HCT116 (cell line): ENCODE measurements at regions not wholly inside any gene's neighbourhood (a gene's known extent, or its start where the extent isn't known, plus 50 kb on each side); places are given as distances from the start of the nearest gene placed in this dataset.

Source experiments
- ATAC-seq: fragments of 200-7000 bp; cut with Tn5 transposase; 2 replicates; pipeline ENCODE4 v1.9.1; 2020; ENCODE audit warnings: mild to moderate bottlenecking, moderate library complexity
- BruUV-seq: library from RNA; stranded (reverse); fragments of 400-500 nt; replicated peaks from 2 replicates; lab custom pipeline; 2021; lab: Mats Ljungman, UMichigan
- CTCF ChIA-PET: fragments of 300-600 bp; sonication (Branson Sonifier 250); formaldehyde crosslinking; loops from one replicate; lab custom pipeline; 2021; ENCODE audit warnings: antibody characterized with exemption; lab: Charles Lee
- POLR2A ChIA-PET: fragments of 300-600, 350-600 bp; sonication (Branson Sonifier 250); formaldehyde crosslinking; loops from one replicate; lab custom pipeline; 2021; ENCODE audit warnings: antibody characterized with exemption; lab: Charles Lee
- RAD21 ChIA-PET, 2 experiments: fragments of 300-600 bp; sonication (Branson Sonifier 250); formaldehyde crosslinking; loops; one replicate each; lab custom pipeline; 2023; ENCODE audit warnings: low total read pairs in 2 of 2; ENCODE audit not compliant: uncharacterized antibody in 2 of 2, unreplicated experiment in 2 of 2, low non-redundant PET in 1 of 2; lab: Charles Lee
- DNase-seq: peaks from one replicate; pipeline ENCODE4 v3.0.0-alpha.2; 2010; ENCODE audit warnings: low read depth, low spot score
- H2AFZ ChIP-seq: fragments of 200-600 bp; shearing (Covaris generic), sonication (generic); 2 replicates; pipeline ENCODE4 v1.6.1; 2017; ENCODE audit warnings: low read depth, mixed run types, mixed read lengths, antibody characterized with exemption, low read length; ENCODE audit not compliant: poor library complexity, severe bottlenecking
- H3K27ac ChIP-seq: 2 replicates; pipeline ENCODE4 v1.5.1; 2012; ENCODE audit warnings: low read depth, low read length
- H3K27me3 ChIP-seq: fragments of 200-600 bp; sonication (generic); 2 replicates; pipeline ENCODE4 v1.6.1; 2016; ENCODE audit warnings: mixed run types, low read length, mixed read lengths; ENCODE audit not compliant: insufficient read depth
- H3K36me3 ChIP-seq, 2 experiments: fragments of 200-500 bp in 1 of 2; fragments of 200-600 bp in 1 of 2; sonication (Bioruptor generic) in 1 of 2; sonication (generic) in 1 of 2; 2 replicates each; pipeline versions ENCODE4 v1.5.1 to v1.6.1; 2014 to 2016; ENCODE audit warnings: low read length in 2 of 2, inconsistent platforms in 1 of 2, mixed read lengths in 1 of 2, mixed run types in 1 of 2; ENCODE audit not compliant: insufficient read depth in 2 of 2, control insufficient read depth in 1 of 2
- H3K4me1 ChIP-seq, 2 experiments: fragments of 200-600 bp in 1 of 2; sonication (generic) in 1 of 2; 2 replicates each; pipeline versions ENCODE4 v1.5.1 to v1.6.1; 2012 to 2017; ENCODE audit warnings: low read length in 2 of 2, inconsistent platforms in 1 of 2, mild to moderate bottlenecking in 1 of 2, mixed read lengths in 1 of 2, mixed run types in 1 of 2, moderate library complexity in 1 of 2; ENCODE audit not compliant: insufficient read depth in 2 of 2, control insufficient read depth in 1 of 2
- H3K4me2 ChIP-seq: fragments of 200-600 bp; sonication (generic); 2 replicates; pipeline ENCODE4 v1.6.1; 2017; ENCODE audit warnings: mixed run types, low read length, mixed read lengths
- H3K4me3 ChIP-seq, 2 experiments: fragments of 200-600 bp in 1 of 2; sonication (generic) in 1 of 2; replicated peaks in 1 of 2; 2 replicates each; pipeline ENCODE4 v1.5.1; 2011 to 2016; ENCODE audit warnings: low read length in 2 of 2, control low read depth in 1 of 2, low read depth in 1 of 2, mild to moderate bottlenecking in 1 of 2, mixed read lengths in 1 of 2, mixed run types in 1 of 2
- H3K79me2 ChIP-seq: fragments of 200-600 bp; sonication (generic); 2 replicates; pipeline ENCODE4 v1.6.1; 2017; ENCODE audit warnings: mild to moderate bottlenecking, mixed run types, low read length, moderate library complexity, mixed read lengths; ENCODE audit not compliant: insufficient read depth
- H3K9ac ChIP-seq: fragments of 200-600 bp; sonication (generic); 2 replicates; pipeline ENCODE4 v1.6.1; 2016; ENCODE audit warnings: low read length, mixed read lengths
- H3K9me2 ChIP-seq: fragments of 200-600 bp; sonication (generic), shearing (Covaris generic); 2 replicates; pipeline ENCODE4 v1.6.1; 2017; ENCODE audit warnings: mixed run types, mild to moderate bottlenecking, moderate library complexity; ENCODE audit not compliant: insufficient read depth
- H3K9me3 ChIP-seq, 2 experiments: fragments of 200-500 bp in 1 of 2; fragments of 200-600 bp in 1 of 2; sonication (Bioruptor generic) in 1 of 2; sonication (generic) in 1 of 2; 2 replicates each; pipeline ENCODE4 v1.6.1; 2014 to 2017; ENCODE audit warnings: low read length in 2 of 2, mixed read lengths in 2 of 2, inconsistent platforms in 1 of 2, low read depth in 1 of 2, mild to moderate bottlenecking in 1 of 2, mixed run types in 1 of 2, moderate library complexity in 1 of 2; ENCODE audit not compliant: control insufficient read depth in 1 of 2, insufficient read depth in 1 of 2
- H4K20me1 ChIP-seq: fragments of 200-600 bp; sonication (generic), shearing (Covaris generic); 2 replicates; pipeline ENCODE4 v1.6.1; 2017; ENCODE audit warnings: mixed run types, mild to moderate bottlenecking, moderate library complexity; ENCODE audit not compliant: insufficient read depth
- ATF3 ChIP-seq: IDR thresholded peaks from 2 replicates; pipeline ENCODE4 v1.6.1; 2012
- CBX3 ChIP-seq: IDR thresholded peaks from 2 replicates; pipeline ENCODE4 v1.6.1; 2012; ENCODE audit warnings: low read depth
- CEBPB ChIP-seq: IDR thresholded peaks from 2 replicates; pipeline ENCODE4 v1.6.1; 2012; ENCODE audit warnings: low read depth
- CTCF ChIP-seq, 3 experiments: fragments of 200-600 bp in 1 of 3; sonication (generic) in 1 of 3; IDR thresholded peaks in 2 of 3; conservative IDR thresholded peaks in 1 of 3; 2 replicates each; pipeline ENCODE4 v1.5.1; 2012 to 2017; ENCODE audit warnings: low read depth in 2 of 3, low read length in 2 of 3, antibody characterized with exemption in 1 of 3, borderline replicate concordance in 1 of 3, control low read depth in 1 of 3, mild to moderate bottlenecking in 1 of 3, mixed read lengths in 1 of 3, mixed run types in 1 of 3, moderate library complexity in 1 of 3; ENCODE audit not compliant: insufficient read depth in 1 of 3
- ELF1 ChIP-seq: IDR thresholded peaks from 2 replicates; pipeline ENCODE4 v1.6.1; 2012; ENCODE audit warnings: low read depth, borderline replicate concordance
- EZH2 ChIP-seq: fragments of 200-600 bp; sonication (generic); IDR thresholded peaks from 2 replicates; pipeline ENCODE4 v1.6.1; 2017; ENCODE audit warnings: antibody characterized with exemption, mixed run types
- EZH2phosphoT487 ChIP-seq: fragments of 200-600 bp; IDR thresholded peaks from 2 replicates; pipeline ENCODE4 v1.6.1; 2018; ENCODE audit warnings: antibody characterized with exemption, borderline replicate concordance
- MAX ChIP-seq: IDR thresholded peaks from 2 replicates; pipeline ENCODE4 v1.6.1; 2012
- POLR2AphosphoS5 ChIP-seq: IDR thresholded peaks from 2 replicates; pipeline ENCODE4 v1.6.1; 2011; ENCODE audit warnings: mild to moderate bottlenecking, low read depth, low read length, moderate library complexity
- RAD21 ChIP-seq: IDR thresholded peaks from 2 replicates; pipeline ENCODE4 v1.6.1; 2012; ENCODE audit warnings: low read depth, mild to moderate bottlenecking
- SIN3A ChIP-seq: IDR thresholded peaks from 2 replicates; pipeline ENCODE4 v1.6.1; 2012; ENCODE audit warnings: low read depth
- SRF ChIP-seq: IDR thresholded peaks from 2 replicates; pipeline ENCODE4 v1.6.1; 2012; ENCODE audit warnings: low read depth
- TCF7L2 ChIP-seq: IDR thresholded peaks from 2 replicates; pipeline ENCODE4 v1.7.0; 2011; ENCODE audit warnings: borderline replicate concordance, inconsistent platforms; ENCODE audit not compliant: insufficient read depth, insufficient read length; ENCODE audit errors: extremely low read depth
- YY1 ChIP-seq: IDR thresholded peaks from 2 replicates; pipeline ENCODE4 v1.6.1; 2011; ENCODE audit warnings: low read length, low read depth, moderate library complexity, mild to moderate bottlenecking; ENCODE audit not compliant: insufficient replicate concordance; ENCODE audit errors: extremely low read depth
- intact Hi-C: fragments of 100-400 bp; cut with micrococcal nuclease; formaldehyde crosslinking; loops from 2 replicates; pipeline ENCODE4 v1.10.0; 2022

GRCh38 chr1:185369786-185370185 is 52.7 kb upstream of the IVNS1ABP start:
- no peaks in the 10 kb centered on the region for H3K9me3 ChIP-seq
- no TSS peak for BruUV-seq
- ChIA-PET POLR2A (no interaction called here), CTCF (no interaction called here), RAD21 (no interaction called here)
- H3K4me1 ChIP-seq, result no peaks in the 10 kb centered on the region
- ATAC-seq (no peak), DNase-seq (no peak)
- H3K36me3 ChIP-seq, result no peaks in the 10 kb centered on the region
- H3K4me3 ChIP-seq, result no peak overlapping the region
- H3K4me2 ChIP-seq, result no peak overlapping the region
- H2AFZ ChIP-seq, result no peak overlapping the region
- no peaks in the 10 kb centered on the region for H3K9me2 ChIP-seq
- intact Hi-C loops, result no loop called here
- no peaks in the 10 kb centered on the region for H4K20me1 ChIP-seq
- no peak overlapping the region for H3K9ac ChIP-seq
- H3K27ac ChIP-seq, result no peak overlapping the region
- H3K79me2 ChIP-seq, result no peaks in the 10 kb centered on the region
- no peaks in the 10 kb centered on the region for H3K27me3 ChIP-seq
- TF ChIP-seq ELF1, result no peak
- no peak for TF ChIP-seq CBX3
- no peak for TF ChIP-seq SRF

- intact Hi-C loops, result no loop called here
- RAD21 ChIA-PET, result no interaction called here
These were observed 52.0 kb upstream of the IVNS1ABP start for GRCh38 chr1:185368913-185369491.

More at GRCh38 chr1:185368913-185369491, 52.0 kb upstream of the IVNS1ABP start:
- POLR2A ChIA-PET, result no interaction called here
- TF ChIP-seq YY1 (no peak), EZH2phosphoT487 (no peak), RAD21 (no peak), ATF3 (no peak), CTCF (IDR thresholded peaks at IDR 0.05 in 2 of 3, conservative IDR thresholded peaks at IDR 0.05 in 1 of 3; ENCODE audit: borderline replicate concordance in 1 of 3, insufficient read depth in 1 of 3, low read depth in 2 of 3, low read length in 2 of 3) (no peak), MAX (no peak), CEBPB (no peak), POLR2AphosphoS5 (no peak), EZH2 (no peak), CBX3 (no peak), SIN3A (no peak), TCF7L2 (no peak)
- TF ChIP-seq, all 23 proteins: peak for 0
- no TSS peak for BruUV-seq
- Histone ChIP-seq H3K9ac (no peak overlapping the region), H3K4me1 (no peaks in the 10 kb centered on the region), H3K4me2 (no peak overlapping the region), H3K27ac (no peak overlapping the region), H4K20me1 (no peaks in the 10 kb centered on the region), H2AFZ (no peak overlapping the region), H3K4me3 (no peak overlapping the region), H3K79me2 (no peaks in the 10 kb centered on the region), H3K36me3 (no peaks in the 10 kb centered on the region), H3K27me3 (no peaks in the 10 kb centered on the region), H3K9me3 (no peaks in the 10 kb centered on the region), H3K9me2 (no peaks in the 10 kb centered on the region)
- no peak for ATAC-seq
- no peak for DNase-seq
- CTCF ChIA-PET, result no interaction called here
